ENCODE measurements at regions not wholly inside any gene's neighbourhood (a gene's known extent, or its start where the extent isn't known, plus 50 kb on each side); places are given as distances from the start of the nearest gene placed in this dataset.
"Not testable (repeated sequence)": the region's sequence is repeated elsewhere in the genome, so short reads cannot be mapped to it uniquely, and the experiment has no call there.

DNA sequence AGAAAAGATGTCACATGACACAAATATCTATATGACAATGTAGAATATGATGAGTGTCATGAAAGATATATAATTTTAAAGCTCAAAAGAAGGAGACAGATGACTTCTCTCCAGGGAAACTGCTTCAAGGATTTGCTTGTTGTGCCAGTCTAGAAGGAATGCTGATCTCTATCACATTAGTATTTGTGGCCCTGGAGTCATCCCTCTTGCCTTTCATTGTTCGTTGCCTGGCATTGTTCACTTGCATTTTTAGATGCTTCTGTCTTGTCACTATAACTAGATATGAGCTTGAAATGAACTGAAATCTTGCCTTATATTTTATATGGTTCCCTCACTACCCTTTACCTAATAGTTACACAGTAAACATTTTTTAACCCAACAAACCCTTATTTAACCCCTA, 207.5 kb downstream of the ZNF608 start:
- no peak for DNase-seq

DNA sequence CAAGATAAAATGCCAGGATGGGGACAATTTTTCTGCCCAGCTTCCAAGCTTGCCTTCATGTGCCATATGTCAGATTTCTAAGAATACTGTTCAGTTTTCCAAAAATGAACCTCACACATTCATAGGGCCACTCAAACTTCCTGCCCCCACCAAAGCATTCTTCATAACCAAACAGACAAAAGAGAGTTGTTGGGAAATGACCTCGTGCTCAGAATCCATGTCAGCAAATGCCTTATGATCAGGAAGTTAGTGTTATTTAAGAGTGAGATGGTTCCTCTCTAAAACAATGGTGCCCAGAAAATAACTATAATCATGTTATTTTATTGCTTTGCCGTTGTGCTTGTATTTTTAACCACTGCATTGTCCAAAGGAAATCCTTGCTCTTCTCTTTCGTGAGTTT, 208.2 kb downstream of the ZNF608 start:
- DNase-seq, result no peak

DNA sequence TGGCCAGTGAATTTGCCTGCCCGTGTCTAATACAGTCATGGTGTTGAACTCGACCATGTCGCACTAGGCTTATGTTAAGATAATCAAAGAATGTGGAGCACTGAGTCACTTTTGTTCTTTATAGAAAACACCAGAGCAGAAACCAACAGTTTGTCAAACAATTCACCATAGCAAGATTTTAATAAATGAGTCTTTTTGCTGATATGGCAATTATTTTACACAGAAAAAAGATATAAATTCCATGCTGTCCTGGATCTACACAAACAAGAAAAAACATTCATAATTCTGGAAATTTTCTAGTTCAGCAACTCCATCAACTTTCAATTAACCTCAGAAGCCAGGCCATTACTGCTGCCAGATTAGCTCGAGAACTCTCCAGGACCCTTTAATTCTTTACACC, 208.9 kb downstream of the ZNF608 start:
- DNase-seq, result no peak

DNA sequence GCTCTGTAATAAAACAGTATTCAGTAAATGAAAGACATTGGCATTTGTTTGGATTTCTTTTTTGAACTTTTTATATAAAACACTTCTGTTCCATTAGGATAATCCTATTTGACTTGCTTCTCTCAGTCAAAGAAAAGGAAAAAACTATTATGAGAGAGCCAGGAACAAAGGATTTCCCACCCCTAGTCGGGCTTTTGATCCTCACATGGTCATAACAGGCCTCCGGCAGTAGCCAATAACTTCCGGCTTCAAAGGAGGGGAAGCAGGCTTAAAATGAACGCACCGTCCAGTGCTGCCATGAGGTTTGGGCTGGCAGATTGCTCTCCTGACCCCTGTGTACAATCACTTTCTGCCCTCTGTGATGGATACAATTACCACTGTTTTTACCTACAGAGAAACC, 209.3 kb downstream of the ZNF608 start:
- DNase-seq, result no peak

DNA sequence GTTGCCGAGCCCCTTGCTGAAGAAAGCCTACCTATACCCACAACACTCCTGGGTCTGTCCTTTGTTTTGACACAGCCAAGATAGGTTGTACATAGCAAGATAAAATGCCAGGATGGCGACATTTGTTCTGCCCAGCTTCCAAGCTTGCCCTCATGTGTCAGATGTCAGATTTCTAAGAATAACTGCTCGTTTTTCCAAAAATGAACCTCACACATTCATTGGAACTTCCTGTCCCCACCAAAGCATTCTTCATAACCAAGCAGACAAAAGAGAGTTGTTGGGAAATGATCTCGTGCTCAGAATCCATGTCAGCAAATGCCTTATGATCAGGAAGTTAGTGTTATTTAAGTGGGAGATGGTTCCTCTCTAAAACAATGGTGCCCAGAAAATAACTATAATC, 210.1 kb downstream of the ZNF608 start:
- DNase-seq, result no peak

DNA sequence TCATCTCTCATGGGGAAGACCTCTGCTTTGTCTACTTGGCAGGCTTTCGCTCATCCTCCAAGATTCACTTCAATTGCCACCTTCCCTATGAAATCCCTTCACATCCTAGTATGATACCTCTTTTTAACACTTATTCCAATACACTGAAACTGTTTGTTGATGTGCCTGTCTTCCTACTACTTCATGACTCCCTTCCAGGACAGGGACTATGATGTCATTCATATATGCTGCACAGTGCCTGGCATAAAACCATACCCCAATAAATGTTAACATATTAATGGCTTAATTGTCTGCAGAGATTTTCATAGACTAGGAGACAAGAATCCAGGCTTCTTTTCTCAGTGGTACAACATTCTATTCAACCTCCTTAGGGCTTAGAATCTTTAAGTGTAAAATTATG, 215.5 kb downstream of the ZNF608 start:
- no peak for DNase-seq

DNA sequence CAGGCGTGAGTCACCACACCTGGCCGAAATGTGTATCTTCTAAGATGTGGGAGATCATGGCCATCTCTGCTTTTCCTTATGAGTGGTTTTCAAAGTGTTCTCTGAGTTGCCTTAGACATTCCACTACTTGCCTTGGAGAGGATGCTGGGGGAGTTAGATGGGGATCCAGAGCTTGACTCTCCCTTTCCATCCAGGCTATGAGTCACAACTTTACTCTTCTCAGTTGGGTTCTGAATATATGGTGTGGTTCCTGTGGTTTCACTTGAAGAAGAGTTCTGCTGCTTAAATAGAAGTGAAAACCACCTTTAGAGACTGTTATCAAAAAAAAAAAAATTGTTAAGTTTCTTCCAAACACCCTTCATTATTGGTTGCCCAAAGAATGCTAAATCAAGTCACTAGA, 217.6 kb downstream of the ZNF608 start:
- no peak for DNase-seq

DNA sequence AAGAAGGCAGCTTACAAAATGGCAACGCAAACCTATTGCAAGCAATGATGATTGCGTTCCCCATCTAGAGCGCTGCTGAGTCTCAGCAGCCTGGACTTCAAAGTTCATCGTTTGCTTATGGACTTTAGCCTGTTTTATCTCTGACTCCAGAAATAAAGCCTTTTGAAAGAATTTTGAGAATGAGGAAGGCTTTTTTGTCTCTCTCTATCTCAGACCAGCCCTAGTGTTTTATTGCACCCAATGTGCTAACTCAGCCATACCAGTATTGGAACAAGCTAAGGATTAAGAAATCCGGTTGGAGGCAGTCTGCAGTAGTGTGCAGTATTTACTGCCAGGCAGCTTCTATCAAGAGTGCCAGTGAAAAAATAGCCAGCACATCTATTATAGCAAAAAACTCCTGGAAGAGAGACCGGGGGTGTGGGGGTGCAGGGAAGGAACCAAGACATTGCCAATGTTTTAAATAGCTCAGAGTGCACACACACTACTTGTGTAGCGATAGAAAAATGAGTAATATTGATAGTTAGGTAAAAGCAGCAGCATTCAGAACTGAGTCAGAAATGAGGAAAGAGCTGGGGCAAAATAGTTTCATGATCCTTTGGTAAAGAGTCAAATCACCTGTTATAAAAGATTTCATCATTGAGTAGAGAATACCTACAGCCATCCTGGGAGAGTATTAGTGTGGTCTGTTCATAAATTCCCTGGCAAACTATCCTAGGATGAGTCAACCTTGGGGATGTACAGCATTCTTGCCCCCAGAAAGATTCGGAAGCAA, 219.0 kb downstream of the ZNF608 start:
- DNase-seq, result no peak

DNA sequence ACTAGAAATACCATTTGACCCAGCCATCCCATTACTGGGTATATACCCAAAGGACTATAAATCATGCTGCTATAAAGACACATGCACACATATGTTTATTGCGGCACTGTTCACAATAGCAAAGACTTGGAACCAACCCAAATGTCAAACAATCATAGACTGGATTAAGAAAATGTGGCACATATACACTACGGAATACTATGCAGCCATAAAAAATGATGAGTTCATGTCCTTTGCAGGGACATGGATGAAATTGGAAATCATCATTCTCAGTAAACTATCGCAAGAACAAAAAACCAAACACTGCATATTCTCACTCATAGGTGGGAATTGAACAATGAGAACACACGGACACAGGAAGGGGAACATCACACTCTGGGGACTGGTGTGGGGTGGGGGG, 220.4 kb downstream of the ZNF608 start:
- DNase-seq, result not testable (repeated sequence)

DNA sequence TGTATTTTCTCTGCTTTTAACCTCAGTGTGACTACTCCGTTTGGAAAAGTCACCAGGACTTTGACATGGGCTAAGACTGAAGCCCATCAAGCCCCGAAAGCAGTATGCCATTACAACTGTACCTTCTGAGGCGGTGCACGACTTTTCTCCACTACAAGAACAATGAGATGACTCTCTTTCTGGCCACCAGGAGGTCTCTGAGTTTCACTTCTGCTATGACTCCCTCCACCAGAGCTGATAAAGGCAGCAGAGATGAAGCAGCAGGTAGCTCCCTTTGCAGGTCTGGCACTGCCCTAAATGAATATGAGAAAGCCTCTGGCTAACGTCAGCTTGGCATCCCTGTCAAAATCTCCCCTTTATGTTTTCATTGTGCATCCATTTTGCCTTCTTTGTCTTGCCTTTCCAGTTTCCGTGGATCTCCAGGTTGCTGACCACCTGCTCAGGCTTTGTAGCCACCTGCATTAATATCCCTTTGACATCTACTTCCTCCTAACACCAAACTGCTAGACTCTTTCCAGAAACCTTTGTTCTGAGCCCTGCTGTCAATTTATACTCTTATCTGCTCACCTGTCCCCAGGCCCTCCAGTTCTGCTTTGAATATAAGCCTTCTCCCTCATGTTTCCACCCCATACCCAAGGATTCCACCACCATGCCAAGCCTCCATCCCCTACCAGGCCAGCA, 221.7 kb downstream of the ZNF608 start:
- DNase-seq, result peak in 1 of 2 donors; percentile 45

DNA sequence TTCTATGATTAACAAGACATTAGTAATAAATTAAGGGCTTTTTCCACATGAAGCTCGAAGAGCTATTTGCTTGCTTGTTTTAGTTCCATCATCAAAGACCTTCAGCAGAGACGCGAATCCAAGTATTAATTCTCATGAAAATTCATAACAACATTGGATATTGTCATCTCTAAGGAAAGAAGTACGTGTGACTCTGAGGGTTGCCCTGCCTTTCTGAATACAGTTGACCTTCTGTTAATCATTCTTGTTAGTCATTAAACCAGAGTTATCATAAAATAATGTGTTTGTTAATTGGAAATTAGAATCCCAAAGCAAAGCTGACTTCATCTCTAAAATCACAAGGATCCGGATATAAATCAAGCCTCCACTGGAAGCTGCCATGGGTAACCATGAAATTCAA, 222.5 kb downstream of the ZNF608 start:
- no peak for DNase-seq

DNA sequence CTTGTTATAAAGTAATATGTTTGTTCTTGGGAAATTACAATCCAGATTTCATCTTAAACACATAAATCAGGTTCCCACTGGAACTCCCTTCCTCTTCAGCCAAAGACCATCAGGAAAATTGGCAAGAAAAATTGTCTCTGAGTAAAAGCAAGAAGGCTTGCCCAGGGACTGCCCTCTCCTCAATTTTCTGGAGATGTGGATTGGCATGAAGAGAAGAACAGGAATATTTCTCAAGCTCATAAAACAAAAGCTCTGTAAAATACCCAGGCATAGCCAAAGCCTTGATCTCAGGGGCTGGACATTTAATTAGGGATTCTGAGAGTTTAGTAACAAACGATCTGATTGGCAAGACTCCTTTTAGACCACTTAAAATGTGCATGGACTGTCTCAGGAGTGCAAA, 223.4 kb downstream of the ZNF608 start:
- DNase-seq, result no peak

DNA sequence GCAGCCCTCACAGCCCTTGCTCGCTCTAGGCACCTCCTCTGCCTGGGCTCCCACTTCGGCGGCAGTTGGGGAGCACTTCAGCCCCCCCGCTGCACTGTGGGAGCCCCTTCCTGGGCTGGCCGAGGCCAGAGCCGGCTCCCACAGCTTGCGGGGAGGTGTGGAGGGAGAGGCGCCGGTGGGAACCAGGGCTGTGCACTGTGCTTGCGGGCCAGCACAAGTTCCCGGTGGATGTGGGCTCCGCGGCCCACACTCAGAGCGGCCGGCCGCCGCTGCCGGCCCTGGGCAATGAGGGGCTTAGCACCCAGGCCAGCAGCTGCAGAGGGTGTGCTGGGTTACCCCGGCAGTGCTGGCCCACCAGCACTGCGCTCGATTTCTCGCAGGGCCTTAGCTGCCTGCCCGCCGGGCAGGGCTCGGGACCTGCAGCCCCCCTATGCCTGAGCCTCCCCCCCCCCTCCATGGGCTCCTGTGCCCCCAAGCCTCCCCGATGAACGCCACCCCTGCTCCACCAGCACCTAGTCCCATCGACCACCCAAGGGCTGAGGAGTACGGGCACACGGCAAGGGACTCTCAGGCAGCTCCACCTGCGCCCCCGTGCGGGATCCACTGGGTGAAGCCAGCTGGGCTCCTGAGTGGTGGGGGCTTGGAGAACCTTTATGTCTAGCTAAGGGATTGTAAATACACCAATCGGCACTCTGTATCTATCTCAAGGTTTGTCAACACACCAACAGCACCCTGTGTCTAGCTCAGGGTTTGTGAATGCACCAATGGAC, 224.8 kb downstream of the ZNF608 start:
- DNase-seq, result no peak

DNA sequence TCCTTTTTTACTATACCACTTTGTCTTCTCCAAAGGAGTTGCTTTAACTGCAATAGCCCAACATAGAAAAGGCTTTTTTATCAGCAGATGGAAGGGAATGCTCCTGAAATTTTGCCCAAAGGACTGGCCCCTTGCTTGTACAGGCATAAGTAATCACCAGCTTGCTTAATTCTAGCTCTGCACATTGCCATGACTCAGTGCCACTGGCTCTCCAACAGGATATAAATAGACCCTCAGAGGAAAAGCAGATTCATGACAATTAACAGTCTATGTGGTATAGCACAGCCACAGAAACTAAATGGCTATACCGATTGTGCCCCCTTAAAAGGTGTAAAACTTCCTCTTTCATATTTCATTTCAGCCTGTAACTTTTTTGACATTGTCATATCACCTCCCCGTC, 227.0 kb downstream of the ZNF608 start:
- no peak for DNase-seq

DNA sequence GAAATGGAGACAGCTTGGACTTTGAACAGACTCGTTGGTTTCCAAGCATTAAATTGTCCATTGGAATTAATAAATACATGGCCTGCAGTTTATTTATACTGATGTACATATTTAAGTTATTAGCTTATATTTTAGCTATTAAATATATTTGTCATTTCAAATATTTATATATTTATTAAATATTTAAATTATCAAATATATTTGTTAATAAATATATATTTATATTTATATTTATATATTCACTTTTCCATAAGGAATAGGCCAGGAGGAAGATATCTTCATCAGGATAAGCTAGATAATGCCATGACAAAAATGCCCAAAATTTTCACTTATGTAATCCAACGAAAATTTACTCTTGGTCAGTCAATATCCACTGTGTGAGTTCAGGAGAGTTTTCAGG, 229.9 kb downstream of the ZNF608 start:
- no peak for DNase-seq

DNA sequence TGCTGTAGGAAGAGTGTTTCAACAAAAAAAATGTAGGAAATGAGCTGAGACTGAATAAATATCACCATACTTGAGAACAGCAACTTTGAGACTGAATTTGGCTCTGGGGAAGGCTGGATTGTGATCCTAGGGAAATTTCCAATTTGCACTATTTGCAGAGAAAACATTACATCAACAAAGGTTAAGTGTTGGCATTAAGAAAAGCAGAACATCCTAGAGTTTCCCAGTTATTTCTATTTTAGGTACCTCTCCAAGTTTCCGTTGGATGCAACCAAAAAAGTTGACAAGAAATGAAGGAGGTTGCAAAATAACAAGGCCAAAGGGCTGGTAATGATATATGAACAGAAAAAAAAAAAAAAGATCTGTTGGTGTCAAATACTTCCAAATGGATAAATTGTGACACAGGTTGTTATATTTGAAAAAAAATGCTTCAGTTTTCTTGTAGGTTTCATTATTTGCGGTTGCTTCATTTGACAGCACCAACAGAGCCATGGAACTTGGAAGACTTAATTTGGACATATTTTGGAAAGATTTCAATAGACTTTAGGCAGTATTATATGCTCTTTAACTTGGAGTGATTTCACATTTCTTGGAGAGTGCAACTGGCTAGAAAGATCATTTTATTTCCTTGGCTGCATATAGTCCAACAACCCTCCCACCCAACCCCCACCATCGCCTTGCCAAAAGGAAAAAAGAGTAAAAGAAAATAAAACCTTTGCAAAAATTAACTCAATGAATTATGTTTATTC, 230.8 kb downstream of the ZNF608 start:
- DNase-seq, result no peak

DNA sequence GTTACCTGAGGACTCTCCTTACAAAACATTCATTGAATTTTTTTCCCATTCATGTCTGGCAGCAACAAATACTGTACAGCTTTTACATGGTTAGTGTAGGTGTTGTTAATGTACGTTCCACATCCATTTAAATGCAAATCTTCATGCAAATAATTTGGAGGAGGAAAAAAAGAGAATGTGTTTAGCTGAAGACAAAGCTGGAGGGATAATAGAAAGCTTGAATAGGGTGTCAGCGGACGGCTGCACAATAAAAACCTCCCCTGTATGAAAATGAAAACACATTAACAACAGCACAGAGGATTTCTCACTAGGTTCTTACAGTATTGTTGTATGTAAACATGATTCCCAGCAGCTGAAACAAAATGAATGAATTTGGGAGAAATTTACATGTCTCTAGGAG, 231.5 kb downstream of the ZNF608 start:
- DNase-seq, result no peak

DNA sequence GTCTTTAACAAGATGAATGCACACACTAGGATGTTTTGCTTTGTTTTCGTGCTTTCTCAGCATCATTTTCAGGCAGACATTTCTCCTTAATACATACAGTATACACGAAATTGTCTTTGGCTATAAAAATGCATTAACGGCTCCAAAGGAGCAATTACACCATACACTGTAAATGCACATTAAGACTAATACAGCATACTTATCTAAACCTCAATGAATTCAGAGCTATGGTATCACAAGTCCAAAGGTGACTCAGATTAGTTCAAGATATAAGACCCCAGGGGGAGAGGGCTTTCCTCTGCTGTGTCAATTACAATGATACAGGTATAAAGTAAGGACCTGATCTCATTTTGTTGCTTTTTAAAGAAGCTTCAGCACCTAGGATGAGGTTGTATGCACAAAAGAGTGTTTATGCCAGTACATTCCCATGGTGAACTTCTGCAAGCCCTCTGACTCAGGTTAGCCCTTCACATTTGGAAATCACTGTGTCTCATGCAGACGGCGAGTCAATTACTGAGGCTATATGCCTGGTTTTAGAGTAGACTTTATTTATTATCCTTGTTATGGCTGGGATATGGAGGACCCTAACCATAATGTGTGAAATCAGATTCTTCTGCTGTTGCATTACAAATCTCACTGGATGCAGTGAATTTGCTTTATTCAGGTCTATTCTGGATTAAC, 233.3 kb downstream of the ZNF608 start:
- DNase-seq, result no peak

DNA sequence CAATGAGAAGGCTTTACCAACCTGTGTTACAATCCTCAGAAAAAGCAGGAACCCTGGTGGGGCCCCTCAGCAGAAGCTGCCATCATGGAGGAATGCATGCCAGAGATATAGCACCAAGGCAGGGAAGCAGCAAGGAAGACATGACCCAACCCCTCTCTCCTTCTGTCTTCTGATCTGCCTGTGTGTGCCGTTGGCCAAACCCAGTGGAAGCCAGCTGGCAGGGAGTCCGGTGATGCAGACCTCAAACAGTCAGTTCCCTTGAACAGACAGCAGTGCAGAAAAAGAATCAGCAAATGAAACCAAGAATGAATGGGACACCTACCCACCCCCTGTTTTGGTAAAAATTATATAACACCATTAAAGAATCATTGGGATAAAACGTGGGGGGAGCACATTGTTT, 234.2 kb downstream of the ZNF608 start:
- DNase-seq, result no peak

DNA sequence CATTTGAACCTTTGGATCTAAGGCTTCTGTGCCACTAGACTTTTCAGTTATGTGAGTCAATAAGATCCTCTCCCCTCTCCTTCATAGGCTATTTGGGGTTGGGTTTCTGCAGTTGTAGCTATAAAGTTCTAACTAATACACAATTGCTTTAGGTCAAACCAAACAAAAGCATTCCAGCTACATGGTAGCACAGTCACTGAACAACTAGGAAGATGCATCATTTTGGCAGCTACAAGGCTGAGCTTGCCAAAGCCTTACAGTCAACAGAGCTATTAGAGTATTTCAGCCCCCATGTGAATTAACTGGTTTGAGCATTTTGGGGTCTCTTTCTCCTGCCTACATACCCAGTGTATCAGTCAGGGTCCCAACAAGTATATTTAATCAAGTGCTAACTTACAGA, 234.6 kb downstream of the ZNF608 start:
- DNase-seq, result no peak

DNA sequence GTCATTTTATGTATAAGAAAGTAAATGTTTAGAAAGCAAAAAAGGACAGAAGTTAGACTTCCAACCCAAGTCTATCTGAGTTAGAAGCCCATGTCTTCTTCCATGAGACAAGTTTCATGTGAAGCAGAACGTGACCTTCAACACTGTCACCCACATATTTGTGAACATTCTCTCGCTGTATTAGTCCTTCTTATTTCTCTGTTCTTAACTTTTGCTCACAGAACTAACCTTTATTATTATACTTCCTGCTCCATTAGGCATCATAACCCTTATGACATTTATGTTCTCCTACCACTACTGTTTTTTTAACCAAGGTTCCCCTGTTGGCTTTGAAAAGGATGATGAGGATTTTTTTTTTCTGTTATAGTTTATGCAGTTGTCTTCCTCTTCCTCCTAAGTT, 238.8 kb downstream of the ZNF608 start:
- no peak for DNase-seq

DNA sequence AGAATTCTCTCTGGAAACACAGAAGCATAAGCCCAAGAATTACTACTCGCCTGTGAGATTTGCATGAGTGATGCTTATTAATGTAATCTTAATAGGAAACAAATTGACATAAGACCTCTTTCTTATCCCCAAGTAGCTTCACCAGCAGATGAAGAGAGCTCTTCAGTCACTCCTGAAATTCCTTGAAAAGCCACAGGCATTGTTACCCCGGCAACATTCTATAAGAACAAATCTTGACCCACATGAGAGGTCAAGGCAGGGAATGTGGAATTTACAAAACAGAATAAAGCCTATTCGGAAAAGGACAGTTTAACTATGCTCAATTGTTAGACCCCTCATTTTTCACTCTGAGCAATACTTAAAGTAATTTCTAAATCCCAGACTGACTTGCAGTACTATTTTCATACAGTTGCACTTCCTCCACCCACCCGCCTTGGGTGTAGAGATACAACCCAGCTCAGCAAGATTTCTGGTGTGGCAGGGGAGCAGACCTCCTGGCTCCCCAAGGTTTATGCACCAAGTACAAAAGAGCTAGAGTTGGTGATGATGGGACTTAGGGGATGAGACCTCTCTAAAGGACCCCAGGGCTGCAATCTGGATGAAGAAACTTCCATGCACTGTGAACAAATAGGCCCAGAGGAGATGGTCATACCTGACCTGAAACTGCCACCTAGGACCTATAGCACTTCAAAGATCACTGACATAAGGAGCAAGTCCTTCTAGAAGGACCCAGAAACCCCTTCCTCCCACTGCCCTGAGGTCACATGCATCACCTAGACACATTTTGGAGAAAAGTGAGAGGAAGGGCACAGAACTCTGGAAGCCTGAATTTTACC, 242.1 kb downstream of the ZNF608 start:
- DNase-seq, result no peak

All from CD4-positive, alpha-beta T cell treated with Interleukin-4 for 1 hour (primary cell).